Stomach (tissue), 8 donors: ENCODE measurements at regions not wholly inside any gene's neighbourhood (a gene's known extent, or its start where the extent isn't known, plus 50 kb on each side); places are given as distances from the start of the nearest gene placed in this dataset.

Experiments used
- DNase-seq, 2 donors: peaks; one replicate each; pipeline versions ENCODE4 v3.0.0 to v3.0.0-alpha.2; 2013 to 2019
- H3K27ac ChIP-seq, 5 donors: fragments of 200-600 bp in 4 of 5; sonication (generic) in 4 of 5; one replicate each; pipeline ENCODE4 v1.5.1; 2013 to 2019; ENCODE audit warnings: mild to moderate bottlenecking in 1 of 5, moderate library complexity in 1 of 5
- H3K27me3 ChIP-seq, 3 donors: fragments of 200-600 bp; sonication (generic); one replicate each; pipeline ENCODE4 v1.5.1; 2017 to 2019; ENCODE audit warnings: mixed run types in 1 of 3
- H3K36me3 ChIP-seq, 4 donors: fragments of 200-600 bp; sonication (generic); 1 replicate in 3 of 4; 2 replicates in 1 of 4; pipeline ENCODE4 v1.5.1; 2016 to 2019
- H3K4me1 ChIP-seq, 4 donors: fragments of 200-600 bp; sonication (generic); one replicate each; pipeline ENCODE4 v1.5.1; 2016 to 2019
- H3K4me3 ChIP-seq, 4 donors: fragments of 200-600 bp; sonication (generic) in 3 of 4; one replicate each; pipeline ENCODE4 v1.5.1; 2016 to 2019; ENCODE audit warnings: mild to moderate bottlenecking in 1 of 4
- H3K9me3 ChIP-seq, 4 donors: fragments of 200-600 bp; sonication (generic); one replicate each; pipeline ENCODE4 v1.5.1; 2016 to 2019
- CTCF ChIP-seq, 7 experiments: fragments of 450-650 bp in 4 of 7; fragments of 200-600 bp in 3 of 7; sonication (generic) in 3 of 7; IDR thresholded peaks; one replicate each; pipeline ENCODE4 v1.5.1; 2016 to 2019; ENCODE audit warnings: antibody characterized with exemption in 7 of 7, control low read depth in 2 of 7, mild to moderate bottlenecking in 1 of 7
- EP300 ChIP-seq: sonication (generic); formaldehyde crosslinking; IDR thresholded peaks from one replicate; pipeline ENCODE4 v1.6.1; 2017; ENCODE audit warnings: antibody characterized with exemption
- POLR2A ChIP-seq, 4 donors: fragments of 450-650 bp; IDR thresholded peaks; one replicate each; pipeline ENCODE4 v1.6.1; 2016; ENCODE audit warnings: antibody characterized with exemption in 4 of 4, control low read depth in 2 of 4, mild to moderate bottlenecking in 1 of 4, moderate library complexity in 1 of 4
- POLR2AphosphoS5 ChIP-seq, 3 donors: sonication (generic); formaldehyde crosslinking; IDR thresholded peaks; one replicate each; pipeline ENCODE4 v1.6.1; 2016; ENCODE audit warnings: antibody characterized with exemption in 3 of 3
- WGBS, 5 donors: extraction: QIAGEN DNeasy Blood & Tissue Kit in 3 of 5; methylation state at CpG; one replicate each; pipeline versions ENCODE4 v1.1.5 to v1.1.7; 2013 to 2018; 5-methylcytosine and 5-hydroxymethylcytosine counted together
- intact Hi-C: fragments of 100-400 bp; cut with DNase I; formaldehyde crosslinking; loops from one replicate; pipeline ENCODE4 v1.15.1; 2023; ENCODE audit warnings: low total_unique reads
- donor health status: healthy with polysubstance abuse.
- donor health status: Bipolar disorder and iron deficiency.
- donor health status: healthy.

- H3K9me3 ChIP-seq, result no peaks in the 10 kb centered on the region
- no peak overlapping the region for H3K4me3 ChIP-seq
- no peak for DNase-seq
- no peak overlapping the region for H3K27ac ChIP-seq
- no peaks in the 10 kb centered on the region for H3K36me3 ChIP-seq
- WGBS, 5 donors, result 80 to 86% (median 85%) methylated on average over 4 of the region's 4 CpGs
- intact Hi-C loops, result no loop called here
- no peaks in the 10 kb centered on the region for H3K4me1 ChIP-seq
- TF ChIP-seq POLR2A (IDR thresholded peaks at IDR 0.05) (no peak), EP300 (no peak), POLR2AphosphoS5 (IDR thresholded peaks at IDR 0.05) (no peak), CTCF (IDR thresholded peaks at IDR 0.05) (no peak)
- no peaks in the 10 kb centered on the region for H3K27me3 ChIP-seq
These were observed 74.4 kb upstream of the WNT7A start for GRCh38 chr3:13954266-13954665.

- TF ChIP-seq POLR2AphosphoS5 (IDR thresholded peaks at IDR 0.05), result no peak
- TF ChIP-seq EP300, result no peak
- no peak for TF ChIP-seq POLR2A (IDR thresholded peaks at IDR 0.05)
- no peak for TF ChIP-seq CTCF (IDR thresholded peaks at IDR 0.05)
- Histone ChIP-seq H3K4me1 (no peaks in the 10 kb centered on the region), H3K36me3 (no peaks in the 10 kb centered on the region), H3K9me3 (peaks cover 0 to 22% (median 12%) of the 10 kb centered on the region in 4 donors), H3K27ac (no peak overlapping the region), H3K27me3 (peaks cover 0 to 7% (median 0%) of the 10 kb centered on the region in 3 donors), H3K4me3 (no peak overlapping the region)
- intact Hi-C loops, result no loop called here
- 44 to 73% (median 50%) methylated on average over 1 of the region's 1 CpG for WGBS, 5 donors
- DNase-seq, result peak in 1 of 2 donors; percentile 10
These were observed 71.3 kb upstream of the WNT7A start for GRCh38 chr3:13951184-13951583.

GRCh38 chr3:13950042-13950441 lies 70.2 kb upstream of the WNT7A start:
- 6 to 39% (median 17%) methylated on average over 1 of the region's 1 CpG for WGBS, 5 donors
- no peak overlapping the region for H3K4me3 ChIP-seq
- no peaks in the 10 kb centered on the region for H3K36me3 ChIP-seq
- H3K27ac ChIP-seq, result no peak overlapping the region
- H3K4me1 ChIP-seq, result no peaks in the 10 kb centered on the region
- DNase-seq, result no peak
- H3K27me3 ChIP-seq, result peaks cover 0 to 7% (median 0%) of the 10 kb centered on the region in 3 donors
- H3K9me3 ChIP-seq, result peaks cover 0 to 30% (median 21%) of the 10 kb centered on the region in 4 donors
- intact Hi-C loops, result no loop called here
- no peak for TF ChIP-seq EP300
- no peak for TF ChIP-seq POLR2A (IDR thresholded peaks at IDR 0.05)

GRCh38 chr3:13947912-13948311 lies 68.0 kb upstream of the WNT7A start:
- 19 to 52% (median 46%) methylated on average over 6 to 8 of the region's 8 CpGs for WGBS, 5 donors
- Histone ChIP-seq H3K4me1 (no peaks in the 10 kb centered on the region), H3K27me3 (peaks cover 0 to 7% (median 0%) of the 10 kb centered on the region in 3 donors), H3K27ac (no peak overlapping the region), H3K9me3 (peaks cover 0 to 49% (median 34%) of the 10 kb centered on the region in 4 donors), H3K4me3 (no peak overlapping the region), H3K36me3 (no peaks in the 10 kb centered on the region)
- no peak for DNase-seq
- intact Hi-C loops, result no loop called here
- no peak for TF ChIP-seq POLR2A (IDR thresholded peaks at IDR 0.05)
- no peak for TF ChIP-seq POLR2AphosphoS5 (IDR thresholded peaks at IDR 0.05)
- no peak for TF ChIP-seq EP300
- no peak for TF ChIP-seq CTCF (IDR thresholded peaks at IDR 0.05)

DNA sequence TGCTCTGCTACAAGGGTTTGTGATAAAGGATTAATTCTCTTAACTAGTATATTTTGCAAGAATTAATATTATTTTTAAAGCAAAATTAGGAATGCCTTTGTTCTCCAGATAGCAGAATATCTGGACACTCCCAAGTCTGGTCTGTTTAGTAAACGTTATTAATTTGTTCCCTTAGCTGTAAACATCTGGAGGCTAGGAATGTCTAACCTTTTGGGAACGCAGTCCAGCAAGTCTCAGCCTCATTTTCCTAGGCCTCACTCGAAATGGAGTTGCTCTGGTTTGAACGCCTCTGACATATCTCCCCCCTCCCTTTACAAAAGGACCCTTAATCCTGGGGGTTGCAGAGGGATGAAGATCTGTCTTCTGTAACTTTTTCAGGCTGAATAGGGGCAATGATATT lies 59.3 kb upstream of the WNT7A start:
- H3K27me3 ChIP-seq, result peaks cover 0 to 7% (median 0%) of the 10 kb centered on the region in 3 donors
- H3K9me3 ChIP-seq, result peaks cover 0 to 13% (median 10%) of the 10 kb centered on the region in 4 donors
- WGBS, 5 donors, result 54 to 68% (median 59%) methylated on average over 4 of the region's 4 CpGs
- intact Hi-C loops, result no loop called here
- DNase-seq, result no peak
- no peaks in the 10 kb centered on the region for H3K36me3 ChIP-seq
- no peak overlapping the region for H3K27ac ChIP-seq
- no peaks in the 10 kb centered on the region for H3K4me1 ChIP-seq
- no peak overlapping the region for H3K4me3 ChIP-seq
- no peak for TF ChIP-seq POLR2AphosphoS5 (IDR thresholded peaks at IDR 0.05)
- no peak for TF ChIP-seq EP300
